CD4-positive, alpha-beta T cell (primary cell): ENCODE measurements at regions not wholly inside any gene's neighbourhood (a gene's known extent, or its start where the extent isn't known, plus 50 kb on each side); places are given as distances from the start of the nearest gene placed in this dataset.
"Not testable (repeated sequence)": the region's sequence is repeated elsewhere in the genome, so short reads cannot be mapped to it uniquely, and the experiment has no call there.

ENCODE experiments used
- ATAC-seq: fragments of 200-7000 bp; cut with Tn5 transposase; one replicate; pipeline ENCODE4 v1.10.0; 2022; ENCODE audit warnings: mild to moderate bottlenecking; ENCODE audit not compliant: poor library complexity
- CTCF ChIA-PET: fragments of 350-600 bp; sonication (Branson Sonifier 250); formaldehyde crosslinking; loops from one replicate; lab custom pipeline; 2021; ENCODE audit warnings: antibody characterized with exemption, inconsistent platforms; lab: Charles Lee
- POLR2A ChIA-PET: fragments of 350-600 bp; sonication (Branson Sonifier 250); formaldehyde crosslinking; loops from one replicate; lab custom pipeline; 2021; ENCODE audit warnings: antibody characterized with exemption, inconsistent platforms; lab: Charles Lee
- DNase-seq, 14 experiments: peaks; one replicate each; pipeline ENCODE4 v3.0.0-alpha.2; 2013 to 2020; ENCODE audit warnings: mixed read lengths in 2 of 14
- H3K27ac ChIP-seq, 2 donors: one replicate each; pipeline versions ENCODE4 v1.5.1 to v1.7.0; 2013; ENCODE audit warnings: low read length in 2 of 2, low read depth in 1 of 2, mild to moderate bottlenecking in 1 of 2
- H3K27me3 ChIP-seq, 2 experiments: 1 replicate in 1 of 2; 2 replicates in 1 of 2; pipeline versions ENCODE4 v1.6.1 to v1.7.0; 2013; ENCODE audit warnings: low read length in 2 of 2, control low read depth in 1 of 2, mild to moderate bottlenecking in 1 of 2, moderate library complexity in 1 of 2; ENCODE audit not compliant: insufficient read depth in 2 of 2, control insufficient read depth in 1 of 2
- H3K36me3 ChIP-seq: one replicate; pipeline ENCODE4 v1.6.1; 2013; ENCODE audit warnings: low read length, control low read depth; ENCODE audit not compliant: insufficient read depth
- H3K4me1 ChIP-seq: one replicate; pipeline ENCODE4 v1.6.1; 2013; ENCODE audit warnings: low read length, control low read depth; ENCODE audit not compliant: insufficient read depth
- H3K4me3 ChIP-seq: one replicate; pipeline ENCODE4 v1.5.1; 2013; ENCODE audit warnings: mild to moderate bottlenecking, low read length, moderate library complexity
- H3K9me3 ChIP-seq, 2 experiments: 1 replicate in 1 of 2; 2 replicates in 1 of 2; pipeline versions ENCODE4 v1.6.1 to v1.7.0; 2013; ENCODE audit warnings: low read length in 2 of 2, mild to moderate bottlenecking in 2 of 2, control low read depth in 1 of 2, moderate library complexity in 1 of 2; ENCODE audit not compliant: control insufficient read depth in 1 of 2, insufficient read depth in 1 of 2
- H3K27ac Mint-ChIP-seq: one replicate; pipeline ENCODE4 v1.8.0; 2020; ENCODE audit warnings: mixed read lengths
- H3K27me3 Mint-ChIP-seq: one replicate; pipeline ENCODE4 v1.8.0; 2021; ENCODE audit warnings: mixed read lengths
- H3K36me3 Mint-ChIP-seq: one replicate; pipeline ENCODE4 v1.8.0; 2021; ENCODE audit warnings: low read depth, mixed read lengths
- H3K4me1 Mint-ChIP-seq: one replicate; pipeline ENCODE4 v1.8.0; 2021; ENCODE audit warnings: low read depth, mixed read lengths
- H3K4me3 Mint-ChIP-seq: one replicate; pipeline ENCODE4 v1.8.0; 2020; ENCODE audit warnings: mild to moderate bottlenecking, mixed read lengths
- H3K9me3 Mint-ChIP-seq: one replicate; pipeline ENCODE4 v1.8.0; 2020; ENCODE audit warnings: mixed read lengths
- CTCF ChIP-seq: fragments of 200-600 bp; IDR thresholded peaks from one replicate; pipeline ENCODE4 v1.8.0; 2022; ENCODE audit warnings: antibody characterized with exemption, mild to moderate bottlenecking
- intact Hi-C, 2 experiments: fragments of 100-400 bp; cut with DNase I in 1 of 2; cut with micrococcal nuclease in 1 of 2; formaldehyde crosslinking; loops; one replicate each; pipeline versions ENCODE4 v1.15.1 to v1.9.0; 2023 to 2025; cut with DNase I, micrococcal nuclease

GRCh38 chr1:37360011-37360410 is 114.4 kb upstream of the ZC3H12A start:
- Histone ChIP-seq H3K27me3 (peaks cover 25% of the 10 kb centered on the region in 2 experiments), H3K4me3 (no peak overlapping the region), H3K27ac (no peak overlapping the region), H3K36me3 (no peaks in the 10 kb centered on the region), H3K4me1 (no peaks in the 10 kb centered on the region), H3K9me3 (peaks cover 0 to 5% of the 10 kb centered on the region in 2 experiments)
- DNase-seq (no peak), ATAC-seq (no peak)
- intact Hi-C loops, result no loop called here
- no peaks in the 10 kb centered on the region for H3K36me3 Mint-ChIP-seq
- CTCF ChIA-PET, result no interaction called here
- no peaks in the 10 kb centered on the region for H3K9me3 Mint-ChIP-seq
- POLR2A ChIA-PET, result no interaction called here
- no peak overlapping the region for H3K4me3 Mint-ChIP-seq
- no peaks in the 10 kb centered on the region for H3K4me1 Mint-ChIP-seq
- no peak overlapping the region for H3K27ac Mint-ChIP-seq
- no peak for TF ChIP-seq CTCF
- peaks cover 79% of the 10 kb centered on the region for H3K27me3 Mint-ChIP-seq

DNA sequence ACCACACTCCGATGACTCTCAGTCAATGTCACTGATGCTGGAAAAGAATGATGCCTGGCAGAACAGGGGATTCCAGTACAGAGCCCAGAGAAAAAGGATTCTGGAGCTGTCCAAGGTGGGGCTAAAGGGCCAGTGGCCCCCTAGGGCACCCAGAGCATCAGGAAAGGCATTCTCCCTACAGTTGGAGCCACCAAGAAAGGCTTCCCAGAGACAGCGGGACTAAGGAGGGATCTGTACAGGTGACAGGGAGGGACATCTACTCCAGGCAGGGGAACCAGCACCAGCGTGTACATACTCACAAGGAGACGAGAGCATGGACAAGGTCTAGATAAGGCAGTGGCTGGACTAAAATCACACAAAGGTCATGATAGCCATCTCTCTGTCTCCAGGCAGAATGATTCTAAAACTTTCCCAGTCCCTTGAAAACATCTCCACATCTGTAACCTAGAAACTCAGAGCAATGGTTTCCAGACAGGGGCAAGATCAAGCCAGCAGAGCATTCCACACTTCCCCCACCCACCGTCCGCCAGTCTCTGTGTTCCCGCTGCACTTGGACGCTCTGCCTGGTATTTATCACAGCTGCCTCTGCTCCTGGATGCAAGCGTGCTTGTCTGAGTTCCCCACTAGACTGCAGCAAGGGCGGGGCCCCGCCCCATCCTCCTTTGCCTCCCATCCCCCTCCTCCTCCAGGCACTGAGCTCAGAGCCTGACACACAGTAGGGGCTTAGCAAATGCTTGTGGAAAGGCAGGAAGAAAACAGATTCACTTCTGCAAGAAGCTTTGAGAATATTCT is 111.6 kb upstream of the ZC3H12A start:
- CTCF ChIA-PET, result no interaction called here
- no peaks in the 10 kb centered on the region for H3K36me3 Mint-ChIP-seq
- POLR2A ChIA-PET, result no interaction called here
- no peak overlapping the region for H3K27ac ChIP-seq
- H3K36me3 ChIP-seq, result no peaks in the 10 kb centered on the region
- no peak overlapping the region for H3K27ac Mint-ChIP-seq
- no peaks in the 10 kb centered on the region for H3K9me3 ChIP-seq
- H3K27me3 ChIP-seq, result peaks cover 25 to 26% of the 10 kb centered on the region in 2 experiments
- no peaks in the 10 kb centered on the region for H3K9me3 Mint-ChIP-seq
- no peak for ATAC-seq
- peaks cover 72% of the 10 kb centered on the region for H3K27me3 Mint-ChIP-seq
- no peaks in the 10 kb centered on the region for H3K4me1 ChIP-seq
- intact Hi-C loops, result no loop called here
- no peak for TF ChIP-seq CTCF
- H3K4me3 Mint-ChIP-seq, result no peak overlapping the region
- DNase-seq, result no peak
- no peaks in the 10 kb centered on the region for H3K4me1 Mint-ChIP-seq
- no peak overlapping the region for H3K4me3 ChIP-seq

DNA sequence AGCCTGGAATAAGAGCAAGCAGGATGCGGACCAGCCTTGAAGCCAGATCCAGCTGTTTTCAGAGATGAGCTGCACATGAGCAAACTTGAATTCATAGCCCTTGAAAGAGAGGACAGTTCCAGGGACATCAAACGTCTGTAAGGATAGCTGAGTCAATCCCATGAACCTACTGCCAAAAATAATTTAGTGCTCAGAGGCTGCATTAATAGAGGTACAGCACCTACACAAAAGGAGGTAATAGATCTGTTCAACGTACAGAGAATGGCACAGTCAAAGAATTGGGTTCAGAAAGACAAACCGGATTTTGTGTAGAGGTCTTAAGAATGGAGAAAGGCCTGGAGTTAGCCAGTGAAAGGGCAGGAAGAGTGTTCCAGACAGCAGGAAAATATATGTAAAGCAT is 110.8 kb upstream of the ZC3H12A start:
- TF ChIP-seq CTCF, result no peak
- intact Hi-C loops, result no loop called here
- H3K9me3 Mint-ChIP-seq, result no peaks in the 10 kb centered on the region
- no peak overlapping the region for H3K27ac ChIP-seq
- no peaks in the 10 kb centered on the region for H3K36me3 ChIP-seq
- no peak overlapping the region for H3K4me3 Mint-ChIP-seq
- DNase-seq (no peak), ATAC-seq (no peak)
- peaks cover 74% of the 10 kb centered on the region for H3K27me3 Mint-ChIP-seq
- no peak overlapping the region for H3K4me3 ChIP-seq
- H3K27me3 ChIP-seq, result peaks cover 25 to 26% of the 10 kb centered on the region in 2 experiments
- H3K9me3 ChIP-seq, result no peaks in the 10 kb centered on the region
- H3K4me1 Mint-ChIP-seq, result no peaks in the 10 kb centered on the region
- CTCF ChIA-PET, result no interaction called here
- H3K36me3 Mint-ChIP-seq, result no peaks in the 10 kb centered on the region
- no peak overlapping the region for H3K27ac Mint-ChIP-seq
- POLR2A ChIA-PET, result no interaction called here
- H3K4me1 ChIP-seq, result no peaks in the 10 kb centered on the region

DNA sequence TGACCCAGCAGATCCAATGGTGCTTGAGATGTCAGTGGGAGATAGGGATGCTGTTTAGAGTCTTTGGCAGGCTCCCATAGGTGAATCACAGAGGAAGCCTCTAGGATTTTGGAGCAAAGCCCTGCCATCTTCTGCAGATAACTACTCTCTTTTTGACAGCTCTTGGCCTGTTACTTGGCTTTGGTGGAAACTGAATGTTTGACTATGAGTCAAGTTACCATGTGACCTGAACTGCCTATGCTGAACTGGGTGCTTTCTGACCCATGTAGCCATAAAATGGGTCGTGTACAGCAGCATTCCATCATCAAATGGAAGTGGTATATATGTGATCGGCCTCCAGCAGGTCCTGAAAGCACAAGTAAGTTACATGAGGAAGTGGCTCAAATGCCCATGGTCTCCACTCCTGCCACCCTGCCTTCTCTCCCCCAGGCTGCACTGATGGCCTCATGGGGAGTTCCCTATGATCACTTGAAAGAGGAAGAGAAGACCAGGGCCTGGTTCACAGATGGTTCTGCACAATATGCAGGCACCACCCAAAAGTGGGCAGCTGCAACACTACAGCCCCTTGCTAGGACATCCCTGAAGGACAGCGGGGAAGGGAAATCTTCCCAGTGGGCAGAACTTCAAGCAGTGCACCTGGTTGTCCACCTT is 105.6 kb upstream of the ZC3H12A start:
- H3K27ac Mint-ChIP-seq, intact Hi-C loops, H3K4me3 ChIP-seq, H3K4me1 Mint-ChIP-seq, CTCF ChIA-PET, H3K4me3 Mint-ChIP-seq, H3K27ac ChIP-seq, POLR2A ChIA-PET, H3K36me3 ChIP-seq, H3K9me3 Mint-ChIP-seq, H3K9me3 ChIP-seq, DNase-seq, H3K4me1 ChIP-seq, ATAC-seq, H3K36me3 Mint-ChIP-seq: not testable (repeated sequence)
- H3K27me3 ChIP-seq, result peaks cover 11 to 12% of the 10 kb centered on the region in 2 experiments
- peaks cover 54% of the 10 kb centered on the region for H3K27me3 Mint-ChIP-seq
